DMS 273 treated with DMSO at 0.1 percent for 48 hours (cell line): ENCODE measurements at regions not wholly inside any gene's neighbourhood (a gene's known extent, or its start where the extent isn't known, plus 50 kb on each side); places are given as distances from the start of the nearest gene placed in this dataset.

ENCODE experiments used
- DNase-seq: peaks from one replicate; lab custom pipeline; 2025; lab: John Stamatoyannopoulos, UW

DNA sequence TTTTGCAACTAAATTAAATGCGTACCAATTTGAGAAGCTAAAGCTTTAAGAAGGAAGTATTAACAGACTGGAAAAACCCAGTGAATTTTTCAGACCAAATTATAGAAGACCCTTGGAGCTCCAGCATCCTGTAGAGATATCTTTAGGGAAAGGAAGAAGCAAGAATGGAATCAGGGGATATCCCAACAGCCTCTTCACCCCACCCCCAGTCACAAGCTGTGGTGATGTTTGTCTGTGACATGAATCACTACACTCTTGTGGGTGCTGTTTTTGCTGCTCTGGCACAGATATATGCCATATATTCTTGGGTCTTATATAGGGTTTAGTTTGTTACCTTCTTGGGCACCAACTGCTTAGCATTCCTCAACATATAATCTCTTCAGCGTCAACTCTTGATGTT is 78.5 kb upstream of the BCL6 start:
- no peak for DNase-seq

DNA sequence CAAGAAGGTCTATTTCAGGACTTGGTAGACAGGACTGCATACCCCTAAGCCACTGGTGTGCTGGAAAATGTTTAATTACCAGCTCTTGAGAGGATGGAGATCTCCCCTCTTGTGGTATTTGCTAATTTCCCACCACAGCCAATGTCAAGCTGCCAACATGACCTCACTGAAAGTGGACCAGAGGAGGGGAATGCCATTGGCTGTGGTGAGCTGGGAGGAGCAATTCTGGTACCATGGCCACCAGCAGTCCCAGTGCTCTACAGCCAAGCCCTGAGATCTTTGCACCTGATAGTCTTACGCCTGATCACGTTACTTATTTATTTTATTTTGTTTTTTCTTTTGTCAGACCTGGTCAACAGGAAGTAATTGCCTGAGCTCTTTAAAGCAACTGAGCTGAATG is 82.5 kb upstream of the BCL6 start:
- DNase-seq = no peak

DNA sequence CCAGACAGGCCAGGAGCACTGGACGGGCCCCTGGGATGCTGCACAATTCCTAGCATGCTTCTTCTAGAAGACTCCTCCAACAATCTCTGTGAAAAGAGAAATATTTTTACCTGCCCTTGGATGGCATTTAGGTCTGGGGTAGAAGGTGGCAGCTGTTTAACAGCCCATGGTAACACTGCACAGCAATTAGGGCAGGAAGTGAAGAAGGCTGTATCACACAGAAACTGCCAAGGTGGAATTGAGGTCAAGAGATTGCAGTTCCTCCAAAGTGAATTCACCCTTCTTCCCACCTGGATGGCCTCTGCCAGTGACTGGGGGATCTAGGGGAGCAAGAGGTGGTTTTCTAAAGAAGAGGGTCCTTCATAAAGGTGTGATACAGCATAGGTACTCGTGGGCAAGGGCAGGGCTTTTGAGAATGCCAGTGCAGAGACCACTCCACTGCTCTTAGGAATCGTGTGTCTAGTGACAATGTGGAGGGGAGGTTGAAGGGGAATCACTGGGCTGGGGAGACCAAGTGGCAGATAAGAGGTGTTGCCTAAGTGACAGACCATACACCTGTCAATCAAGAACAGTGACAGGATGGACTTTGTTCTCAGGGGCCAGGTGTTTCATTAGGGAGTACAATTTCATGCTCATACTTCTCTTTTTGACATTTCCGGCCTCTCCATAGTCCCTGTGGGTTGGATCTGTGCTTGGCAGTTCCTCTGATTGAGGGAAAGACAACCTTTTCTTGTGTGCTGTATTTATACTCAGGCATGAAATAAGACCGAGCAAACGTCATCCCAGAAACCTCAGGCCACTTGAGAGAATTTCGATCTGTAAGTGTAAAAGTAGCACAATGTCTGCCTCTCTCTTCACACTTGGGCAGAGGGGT is 83.5 kb upstream of the BCL6 start:
- DNase-seq = no peak

DNA sequence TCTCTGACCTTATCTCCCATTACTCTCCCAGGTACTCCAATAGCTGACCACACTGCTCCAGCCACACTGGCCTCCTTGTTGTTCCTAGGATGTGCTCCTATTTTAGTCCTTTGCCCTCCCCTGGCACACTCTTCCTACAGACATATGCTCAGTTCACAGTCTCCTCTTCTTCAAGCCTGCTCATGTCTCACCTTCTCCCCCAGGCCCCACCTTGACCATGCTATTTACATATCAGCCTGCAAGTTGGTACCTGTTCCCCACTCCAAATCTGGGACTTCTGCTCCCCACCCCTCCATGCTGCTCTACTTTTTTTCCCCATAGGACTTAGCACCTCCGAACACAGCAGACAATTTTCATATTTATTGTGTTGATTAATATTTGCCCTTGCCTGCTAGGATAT is 84.9 kb upstream of the BCL6 start:
- DNase-seq = no peak

DNA sequence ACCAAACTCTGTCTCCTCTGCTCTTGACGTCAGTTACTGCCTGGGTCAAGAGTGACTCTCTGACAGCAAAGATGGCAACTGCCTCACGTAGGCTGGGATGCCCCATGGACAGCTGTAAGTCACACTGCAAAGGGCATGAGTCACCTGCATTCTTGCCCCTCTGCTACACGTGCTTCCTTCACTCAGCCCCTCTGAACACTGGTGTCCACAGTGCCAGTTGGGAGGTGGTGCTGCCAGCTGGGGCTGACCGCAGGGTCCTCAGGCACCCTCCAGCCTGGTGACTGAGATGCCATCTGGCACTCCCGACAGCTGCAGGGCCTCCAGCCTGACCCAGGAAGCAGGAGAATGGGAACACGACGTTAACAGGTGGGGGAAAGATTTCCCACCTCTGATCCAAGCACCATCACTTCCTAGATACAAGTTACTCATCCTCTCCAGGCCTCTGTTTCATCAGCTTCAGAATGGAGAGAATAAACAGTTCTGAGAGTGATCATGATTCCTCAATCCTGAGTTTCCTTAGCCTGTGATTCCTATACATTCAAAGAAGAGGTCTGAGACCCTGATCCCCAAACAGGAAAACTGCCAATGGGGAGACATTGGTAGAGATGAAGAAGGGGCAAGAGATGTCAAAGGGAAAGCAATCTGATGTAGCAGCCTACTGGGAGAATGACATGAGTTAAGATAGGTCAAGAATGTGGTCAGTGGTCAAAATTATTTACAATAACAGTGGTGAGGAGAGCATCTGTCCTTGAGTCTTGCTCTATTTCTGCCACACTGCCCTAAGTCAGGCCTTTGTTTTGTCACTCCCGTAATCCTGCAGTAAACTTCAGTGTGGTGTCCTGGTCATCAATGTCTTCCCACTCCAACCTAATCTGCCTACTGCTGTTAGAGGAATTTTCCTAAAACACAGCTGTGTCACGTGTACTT is 86.1 kb upstream of the BCL6 start:
- DNase-seq = no peak

DNA sequence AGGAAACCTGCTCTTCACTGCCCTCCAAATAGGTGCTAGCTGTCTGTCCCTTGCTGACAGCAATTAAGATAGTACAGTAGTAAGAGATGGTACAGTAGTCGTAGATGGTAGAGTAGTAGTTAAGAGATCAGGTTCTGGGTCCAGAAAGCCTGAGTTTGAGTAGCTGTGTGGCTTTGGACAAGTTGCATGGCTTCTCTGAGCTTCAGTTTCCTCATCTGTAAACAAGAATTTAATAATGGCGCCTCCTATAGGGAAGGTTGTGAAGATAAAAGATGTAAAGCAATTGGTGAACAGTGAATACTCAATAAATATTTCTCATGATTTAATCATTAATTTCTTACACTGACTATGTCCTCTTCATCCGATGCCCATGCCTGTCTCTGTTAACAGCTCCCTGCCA is 86.9 kb upstream of the BCL6 start:
- DNase-seq = no peak

DNA sequence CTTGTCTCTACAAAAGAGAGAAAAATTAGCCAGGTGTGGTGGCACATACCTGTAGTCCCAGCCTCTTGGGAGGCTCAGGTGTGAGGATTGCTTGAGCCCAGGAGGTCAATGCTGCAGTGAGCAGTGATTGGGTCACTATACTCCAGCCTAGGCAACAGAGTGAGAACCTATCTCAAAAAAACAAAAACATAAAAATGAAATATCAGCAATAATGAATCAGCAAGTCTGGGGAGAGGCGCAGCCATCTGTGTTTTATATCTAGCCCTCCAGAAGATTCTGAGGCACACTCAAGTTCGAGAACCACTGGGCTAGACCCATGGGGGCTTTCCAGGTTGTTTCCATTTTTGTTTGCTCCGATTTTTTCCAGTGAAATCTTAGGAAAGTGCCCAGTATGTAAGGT is 88.1 kb upstream of the BCL6 start:
- no peak for DNase-seq

DNA sequence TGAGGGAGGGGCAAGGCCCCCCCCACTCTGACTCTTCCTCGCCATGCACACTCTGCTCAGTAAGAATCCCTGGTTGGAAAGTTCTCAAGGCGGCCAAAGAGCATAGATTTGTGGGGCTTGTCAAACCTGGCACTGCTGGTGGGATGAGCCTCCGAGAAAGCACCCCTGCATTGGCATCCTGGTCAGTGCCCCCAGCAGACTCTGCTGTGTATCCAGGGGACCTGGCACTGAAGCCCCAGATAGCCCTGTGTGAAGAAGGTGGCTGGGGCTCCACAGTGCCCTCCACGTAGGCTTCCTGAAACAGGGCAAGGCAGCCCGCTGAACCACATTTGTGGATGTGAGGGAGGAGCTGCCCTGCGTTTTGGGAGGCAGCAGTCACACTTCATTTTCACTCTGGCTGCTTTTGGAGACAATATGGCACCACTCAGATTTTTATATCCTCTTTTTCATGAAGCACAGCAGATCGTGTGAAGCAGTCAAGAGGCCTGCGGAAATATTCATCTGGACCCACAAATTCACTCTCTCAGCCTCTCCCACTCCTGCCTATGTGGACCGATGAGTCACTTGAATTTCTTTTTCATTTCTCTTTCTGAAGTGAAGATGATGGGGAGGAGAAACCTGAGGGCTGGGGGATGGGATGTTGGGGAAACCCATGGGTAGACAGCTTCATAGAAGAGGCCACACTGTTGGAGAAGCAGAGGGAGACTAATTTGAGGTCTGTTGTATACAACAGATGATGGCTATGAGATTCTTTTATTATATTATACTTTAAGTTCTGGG is 88.7 kb upstream of the BCL6 start:
- no peak for DNase-seq

DNA sequence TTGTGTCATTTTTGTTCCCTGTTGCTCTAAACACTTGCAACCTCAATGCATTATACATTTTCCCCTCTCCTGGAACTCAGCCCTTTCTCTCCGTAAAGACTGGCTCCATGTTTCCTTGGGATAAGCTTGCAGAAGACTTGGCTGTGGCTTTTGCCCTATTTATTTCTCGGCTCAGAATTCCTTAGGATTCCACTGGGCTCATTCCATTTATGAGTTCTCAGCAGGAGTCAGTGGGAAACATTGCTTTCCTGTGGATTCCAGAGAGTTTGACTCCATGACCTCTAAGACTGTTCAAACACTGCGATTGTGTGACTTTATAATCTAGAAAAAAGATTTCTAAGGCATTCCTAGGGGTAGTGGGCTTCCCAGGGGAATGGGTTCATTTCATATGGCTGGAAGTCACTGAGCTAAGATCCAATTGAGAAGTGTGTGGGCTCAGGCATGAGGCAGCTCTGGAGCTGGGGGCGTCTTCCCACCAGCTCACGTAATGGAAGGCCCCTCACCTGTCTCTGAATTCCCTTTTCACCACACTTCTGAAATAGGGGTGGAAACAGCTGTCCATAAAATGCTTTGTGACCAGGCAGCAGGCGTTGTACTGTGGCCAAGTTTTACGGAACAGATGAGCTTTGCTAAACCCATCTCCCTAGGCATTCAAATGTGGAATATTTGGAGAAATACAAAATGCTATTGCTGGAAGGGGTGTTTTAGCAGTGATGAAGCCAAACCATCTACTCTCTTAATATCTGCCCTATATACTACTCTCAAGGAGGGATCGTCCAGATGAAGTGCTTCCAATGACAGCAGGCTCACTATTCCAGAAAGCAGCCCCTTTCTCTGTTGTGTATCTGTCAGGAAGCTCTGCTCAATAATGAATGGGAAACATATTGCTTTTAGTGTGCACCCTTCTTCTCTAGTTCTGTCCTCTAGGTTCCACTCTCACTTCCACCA is 91.8 kb upstream of the BCL6 start:
- DNase-seq = no peak

DNA sequence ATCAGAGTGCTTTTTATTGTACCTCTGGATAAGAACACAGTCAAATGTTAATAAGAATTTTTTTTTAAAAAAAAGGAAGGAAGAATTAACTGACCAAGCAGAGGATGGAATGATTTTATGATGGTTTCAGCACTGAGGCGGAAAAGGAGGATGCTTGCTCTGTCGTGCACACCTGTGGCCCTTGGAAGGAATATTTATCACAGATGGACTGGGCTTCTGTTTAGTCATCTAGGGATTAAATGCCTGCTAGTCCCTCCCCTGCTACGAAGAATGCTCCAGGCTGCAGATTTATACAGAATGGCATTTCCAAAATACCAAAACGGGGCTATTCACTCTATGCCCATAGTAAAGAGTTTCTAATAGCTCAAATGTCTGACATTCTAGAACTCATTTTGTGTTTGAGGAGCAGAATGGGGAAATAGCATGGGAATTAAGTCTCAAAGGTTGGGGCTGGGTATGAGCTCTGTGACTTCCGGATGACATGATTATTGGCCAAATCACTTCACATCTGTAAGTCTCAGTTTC is 92.8 kb upstream of the BCL6 start:
- no peak for DNase-seq

DNA sequence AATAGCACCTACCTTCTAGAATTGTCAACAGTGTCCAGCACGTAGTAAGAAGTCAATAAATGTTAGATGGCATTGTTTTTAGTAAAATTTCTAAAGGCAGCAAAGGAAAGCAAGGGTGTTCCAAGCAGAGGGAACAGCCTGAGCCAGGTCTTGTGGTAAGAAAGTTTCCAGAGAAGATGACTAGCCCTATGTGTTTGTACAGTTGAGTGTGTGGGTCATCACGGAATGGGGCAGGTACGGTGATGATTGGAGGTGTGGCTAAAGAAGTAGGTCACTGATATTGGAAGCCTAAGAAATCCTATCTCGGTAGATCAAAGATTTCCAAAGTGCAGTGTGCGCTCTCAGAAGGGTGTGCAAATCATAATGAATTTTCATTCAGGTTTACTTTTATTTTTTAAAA is 94.2 kb upstream of the BCL6 start:
- DNase-seq = no peak

DNA sequence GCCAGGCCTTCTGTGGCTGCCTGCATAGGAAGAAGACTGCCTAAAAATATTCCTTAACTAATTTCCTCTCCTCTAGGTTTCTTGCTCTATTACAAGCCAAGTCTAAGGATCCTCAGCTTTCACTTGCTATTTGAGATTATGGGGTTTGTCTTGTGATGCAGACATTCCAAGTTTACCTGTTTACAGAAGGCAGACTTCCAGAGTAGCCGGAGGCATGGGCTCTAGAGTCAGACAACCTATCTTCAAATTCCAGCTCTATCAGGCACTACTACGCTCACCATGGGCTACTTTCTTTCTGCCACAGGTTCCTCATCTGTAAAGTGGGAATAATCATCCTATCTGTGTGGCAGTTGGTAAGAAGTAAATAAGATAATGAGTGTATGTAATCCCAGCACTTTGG is 95.6 kb upstream of the BCL6 start:
- DNase-seq = no peak

DNA sequence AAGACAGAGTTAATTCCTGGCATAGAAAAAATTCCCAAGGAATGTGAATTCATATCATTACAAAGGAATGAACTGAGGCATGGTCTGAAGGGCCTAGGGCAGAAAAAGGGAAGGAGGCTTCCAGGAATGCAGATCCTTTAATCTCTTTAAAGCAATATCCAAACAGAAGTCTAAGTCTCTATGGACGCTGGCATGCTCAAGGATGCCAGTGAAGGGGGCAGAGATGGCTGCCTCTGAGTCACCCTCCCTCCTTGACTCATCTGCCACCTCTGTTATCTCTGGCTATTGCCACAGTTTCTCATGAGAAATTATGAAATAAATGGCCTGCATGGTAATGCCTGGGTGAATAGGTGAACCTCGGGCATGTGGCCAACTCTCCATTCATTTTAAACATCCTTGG is 96.3 kb upstream of the BCL6 start:
- DNase-seq = no peak

DNA sequence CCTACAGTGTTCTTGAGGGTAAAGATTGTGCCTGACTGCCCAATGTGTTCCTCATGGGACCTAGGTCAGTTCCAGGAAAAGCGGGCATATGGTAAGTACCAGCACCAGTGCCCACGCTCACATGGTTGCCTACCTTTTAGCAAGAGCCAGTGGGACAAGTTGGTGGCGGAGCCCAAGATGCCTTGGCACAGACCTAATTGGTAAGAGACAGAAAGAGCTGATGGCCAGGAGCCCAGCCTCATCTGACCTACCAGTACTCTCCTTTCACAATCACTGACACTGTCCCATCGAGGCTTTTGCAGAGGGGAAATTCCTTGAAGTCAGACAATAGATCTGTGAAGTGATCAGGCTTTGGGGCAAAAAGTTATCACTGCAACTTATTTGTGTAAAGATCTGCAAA is 98.4 kb upstream of the BCL6 start:
- DNase-seq = no peak

DNA sequence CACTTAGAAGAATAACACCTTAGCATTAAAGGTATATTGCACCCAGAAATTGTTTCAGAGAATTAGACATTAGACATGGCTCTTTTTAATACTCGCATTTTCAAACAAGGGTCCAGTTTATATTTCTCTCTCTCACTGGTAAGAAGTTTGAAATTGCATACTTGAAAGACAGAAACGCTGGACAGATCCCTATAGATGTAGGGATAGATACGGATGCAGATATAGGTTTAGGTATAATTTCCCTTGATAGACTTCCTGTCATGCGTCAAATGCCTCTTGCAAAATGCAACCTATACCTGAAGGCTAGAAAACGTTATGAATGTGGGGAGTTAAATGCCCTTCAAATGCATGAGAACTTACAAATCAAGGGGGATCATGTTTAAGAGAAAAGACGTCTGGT is 99.4 kb upstream of the BCL6 start:
- DNase-seq = no peak

DNA sequence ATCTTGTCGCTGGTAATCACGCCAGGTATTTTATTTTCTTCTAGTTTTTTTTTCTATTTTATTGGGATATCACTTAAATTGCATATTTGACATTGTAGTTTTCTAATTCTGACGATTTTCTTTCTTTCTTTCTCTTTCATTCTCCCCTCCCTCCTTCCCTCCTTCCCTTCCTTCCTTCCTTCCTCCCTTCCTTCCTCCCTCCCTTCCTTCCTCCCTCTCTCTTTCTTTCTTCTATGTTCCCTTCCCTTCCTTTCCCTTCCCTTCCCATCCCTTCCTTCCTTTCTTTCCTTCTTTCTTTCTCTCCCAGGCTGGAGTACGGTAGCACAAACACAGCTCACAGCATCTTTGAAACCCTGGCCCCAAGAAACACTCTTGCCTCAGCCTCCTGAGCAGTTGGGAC is 100.6 kb upstream of the BCL6 start:
- no peak for DNase-seq

DNA sequence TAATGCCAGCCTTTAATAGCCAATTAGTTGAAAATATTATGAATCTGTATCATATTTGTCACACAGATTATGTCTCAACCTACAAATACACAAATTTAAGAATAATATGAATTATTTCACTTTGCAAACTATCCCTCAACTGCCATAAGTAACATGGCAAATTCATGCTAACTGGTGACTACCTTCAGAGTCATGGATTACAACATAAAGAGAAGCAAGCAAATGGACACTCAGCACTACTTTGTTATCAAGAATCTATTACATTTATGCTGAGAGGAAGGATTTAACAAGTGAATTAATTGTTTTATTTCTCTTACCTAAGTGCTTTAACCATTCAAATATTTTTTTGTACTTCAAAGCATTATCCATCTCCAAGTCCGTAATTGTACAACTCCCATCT is 103.1 kb upstream of the BCL6 start:
- DNase-seq = no peak

DNA sequence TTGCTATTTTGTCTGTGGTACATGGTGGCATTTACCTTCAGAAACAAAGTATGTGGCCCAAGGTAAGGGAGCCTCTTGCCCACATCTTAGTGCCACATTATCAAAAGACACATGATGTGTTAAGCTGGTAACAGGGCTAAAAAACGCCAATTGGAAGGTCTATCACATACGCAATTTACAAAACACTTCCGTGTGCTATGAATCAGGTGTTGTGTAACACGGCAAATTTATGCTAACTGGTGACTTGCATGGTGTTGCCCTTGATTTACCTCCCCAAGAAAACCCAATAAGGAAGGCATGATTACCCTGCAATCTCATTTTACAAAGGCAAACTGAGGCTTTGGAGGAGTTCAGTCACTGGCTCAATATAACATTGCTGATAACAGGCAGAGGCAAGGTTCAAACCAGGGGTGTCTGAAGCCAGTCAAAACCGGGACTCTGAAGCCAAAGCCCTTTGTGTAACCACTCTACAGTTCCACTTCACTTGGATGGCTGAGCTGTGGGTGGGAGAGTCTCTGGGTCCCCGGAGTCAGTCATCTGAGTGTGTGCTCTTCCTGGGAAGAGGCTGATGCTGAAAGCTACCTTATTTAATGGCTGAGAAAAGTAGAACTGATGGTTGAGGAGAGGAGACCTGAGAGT is 103.9 kb upstream of the BCL6 start:
- no peak for DNase-seq

DNA sequence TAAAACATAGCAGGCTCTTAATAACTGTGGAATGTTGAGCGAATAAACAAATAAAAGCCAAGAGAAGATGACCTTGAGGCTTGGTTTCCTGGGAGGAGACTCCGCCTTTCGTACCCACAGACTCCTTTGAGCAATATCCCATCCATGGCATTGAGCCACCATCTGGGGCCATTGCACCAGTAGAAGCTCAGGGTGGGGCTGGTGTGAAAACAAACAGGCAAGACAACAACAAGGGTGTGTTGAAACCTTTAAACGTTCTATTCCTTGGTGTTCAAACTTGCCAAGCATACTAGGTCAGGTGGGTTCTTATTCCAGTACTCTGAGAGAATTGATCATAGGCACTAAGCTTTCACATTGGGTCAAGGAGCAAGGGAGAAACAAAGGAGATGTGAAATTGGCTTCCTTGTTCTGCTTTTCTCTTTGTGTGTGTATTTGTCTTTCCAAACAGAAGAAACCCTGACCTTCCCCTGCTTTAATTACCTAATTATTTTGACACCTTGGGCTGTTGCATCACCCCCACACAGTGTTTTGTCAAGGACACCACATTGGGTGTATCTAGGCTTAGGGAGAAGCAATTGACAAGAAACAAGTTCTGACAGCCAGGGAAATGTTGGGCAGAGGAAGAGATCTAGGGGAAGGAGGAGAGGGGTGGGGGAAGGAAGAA is 105.1 kb upstream of the BCL6 start:
- no peak for DNase-seq
